H1 (cell line): ENCODE measurements at regions not wholly inside any gene's neighbourhood (a gene's known extent, or its start where the extent isn't known, plus 50 kb on each side); places are given as distances from the start of the nearest gene placed in this dataset.

Source experiments
- EGR1 ChIP-seq: IDR thresholded peaks from 2 replicates; pipeline ENCODE4 v1.6.1; 2011; ENCODE audit warnings: low read depth, low read length, borderline replicate concordance
- KDM5A ChIP-seq: fragments of 200-600 bp; IDR thresholded peaks from 2 replicates; pipeline ENCODE4 v1.7.1; 2012; ENCODE audit warnings: mild to moderate bottlenecking, low read length, inconsistent platforms, mixed read lengths
- PHF8 ChIP-seq: fragments of 200-600 bp; sonication (generic); conservative IDR thresholded peaks from 2 replicates; pipeline ENCODE4 v1.7.1; 2012; ENCODE audit warnings: low read depth, mild to moderate bottlenecking, inconsistent platforms, low read length, moderate library complexity
- RXRA ChIP-seq: IDR thresholded peaks from 2 replicates; pipeline ENCODE4 v1.6.1; 2011; ENCODE audit warnings: low read depth, mild to moderate bottlenecking, low read length, moderate library complexity; ENCODE audit not compliant: insufficient read depth
- SIX5 ChIP-seq: IDR thresholded peaks from 2 replicates; pipeline ENCODE4 v1.6.1; 2011; ENCODE audit warnings: mild to moderate bottlenecking, low read depth, low read length
- SP1 ChIP-seq: IDR thresholded peaks from 2 replicates; pipeline ENCODE4 v1.6.1; 2011; ENCODE audit warnings: low read depth, low read length
- TEAD4 ChIP-seq: IDR thresholded peaks from 2 replicates; pipeline ENCODE4 v1.6.1; 2012; ENCODE audit warnings: low read depth, low read length, inconsistent platforms, mixed read lengths
- TF ChIP-seq, protein P1 (sequence below): IDR thresholded peaks from 2 replicates; pipeline ENCODE4 v1.6.1; 2012; ENCODE audit warnings: inconsistent platforms

DNA sequence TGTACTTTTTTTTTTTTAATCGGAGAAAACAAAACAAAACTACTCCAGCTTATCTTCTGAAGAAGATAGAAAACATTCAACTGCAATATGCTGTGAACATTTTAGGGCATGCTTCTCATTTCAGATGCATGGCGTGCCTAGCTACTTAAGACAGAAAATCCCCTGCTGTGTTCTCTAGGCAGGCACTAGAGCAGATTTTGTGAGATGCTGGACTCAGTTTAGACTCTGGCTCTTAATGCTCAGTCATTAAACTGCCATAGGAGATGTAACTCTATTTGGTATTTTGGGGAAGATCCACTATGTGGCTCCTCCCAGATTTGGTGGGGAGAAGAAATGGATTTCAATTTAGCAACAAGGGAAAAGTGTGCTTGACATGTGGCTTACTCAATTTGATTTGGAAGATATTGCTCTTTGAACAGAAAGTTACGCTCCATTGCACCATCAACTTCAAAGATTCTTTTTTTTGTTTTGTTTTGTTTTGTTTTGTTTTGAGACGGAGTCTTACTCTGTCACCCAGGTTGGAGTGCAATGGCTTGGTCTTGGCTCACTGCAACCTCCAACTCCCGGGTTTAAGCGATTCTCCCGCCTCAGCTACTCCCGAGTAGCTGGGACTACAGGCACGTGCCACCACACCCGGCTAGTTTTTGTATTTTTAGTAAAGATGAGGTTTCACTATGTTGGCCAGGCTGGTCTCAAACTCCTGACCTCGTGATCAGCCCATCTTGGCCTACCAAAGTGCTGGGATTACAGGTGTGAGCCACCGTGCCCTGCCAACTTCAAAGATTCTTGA lies 62.0 kb upstream of the LEKR1 start (continued):
- TF ChIP-seq EGR1 = no peak
- TF ChIP-seq SIX5 = no peak
- no peak for TF ChIP-seq RXRA
- no peak for TF ChIP-seq PHF8
- no peak for TF ChIP-seq KDM5A
- TF ChIP-seq, protein P1, sequence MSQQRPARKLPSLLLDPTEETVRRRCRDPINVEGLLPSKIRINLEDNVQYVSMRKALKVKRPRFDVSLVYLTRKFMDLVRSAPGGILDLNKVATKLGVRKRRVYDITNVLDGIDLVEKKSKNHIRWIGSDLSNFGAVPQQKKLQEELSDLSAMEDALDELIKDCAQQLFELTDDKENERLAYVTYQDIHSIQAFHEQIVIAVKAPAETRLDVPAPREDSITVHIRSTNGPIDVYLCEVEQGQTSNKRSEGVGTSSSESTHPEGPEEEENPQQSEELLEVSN = no peak
- no peak for TF ChIP-seq TEAD4
- TF ChIP-seq SP1 = no peak
